ENCODE measurements at regions not wholly inside any gene's neighbourhood (a gene's known extent, or its start where the extent isn't known, plus 50 kb on each side); places are given as distances from the start of the nearest gene placed in this dataset.
"Not testable (repeated sequence)": the region's sequence is repeated elsewhere in the genome, so short reads cannot be mapped to it uniquely, and the experiment has no call there.

- no peak for DNase-seq
These were observed 182.7 kb downstream of the TBX18 start for GRCh38 chr6:84581494-84582259.

DNA sequence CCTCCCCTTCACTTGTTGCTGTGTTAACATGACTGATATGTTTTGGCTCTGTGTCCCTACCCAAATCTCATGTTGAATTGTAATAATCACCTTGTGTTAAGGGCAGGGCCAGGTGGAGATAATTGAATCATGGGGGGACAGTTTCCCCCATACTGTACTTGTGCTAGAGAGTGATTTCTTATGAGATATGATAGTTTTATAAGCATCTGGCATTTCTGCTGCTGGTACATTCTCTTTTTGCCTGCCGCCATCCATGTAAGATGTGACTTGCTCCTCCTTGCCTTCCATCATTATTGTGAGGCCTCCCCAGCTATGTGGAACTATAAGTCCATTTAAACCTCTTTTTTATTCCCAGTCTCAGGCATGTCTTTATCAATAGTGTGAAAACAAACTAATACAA, 185.0 kb downstream of the TBX18 start:
- no peak for DNase-seq

GRCh38 chr6:84576029-84576428, 188.4 kb downstream of the TBX18 start:
- no peak for DNase-seq

- no peak for DNase-seq
These were observed 189.1 kb downstream of the TBX18 start for GRCh38 chr6:84575264-84575663.

DNA sequence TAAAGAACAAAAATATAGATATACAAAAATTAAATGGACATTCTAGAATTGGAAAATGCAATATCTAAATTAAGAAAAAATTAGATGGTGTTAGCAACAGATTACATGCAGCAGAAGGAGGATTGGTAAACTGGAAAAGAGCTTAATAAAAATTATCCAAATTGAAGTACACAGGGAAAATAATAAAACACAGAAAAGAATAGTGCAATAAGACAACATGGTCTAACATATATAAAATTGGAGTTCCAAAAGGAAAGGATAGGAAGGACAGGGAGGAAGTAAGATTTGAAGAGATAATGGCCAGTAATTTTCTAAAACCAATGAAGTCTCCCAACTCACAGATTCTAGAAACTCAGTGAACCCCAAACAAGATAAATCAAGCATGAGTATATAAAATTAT, 194.5 kb downstream of the TBX18 start:
- DNase-seq = no peak

DNA sequence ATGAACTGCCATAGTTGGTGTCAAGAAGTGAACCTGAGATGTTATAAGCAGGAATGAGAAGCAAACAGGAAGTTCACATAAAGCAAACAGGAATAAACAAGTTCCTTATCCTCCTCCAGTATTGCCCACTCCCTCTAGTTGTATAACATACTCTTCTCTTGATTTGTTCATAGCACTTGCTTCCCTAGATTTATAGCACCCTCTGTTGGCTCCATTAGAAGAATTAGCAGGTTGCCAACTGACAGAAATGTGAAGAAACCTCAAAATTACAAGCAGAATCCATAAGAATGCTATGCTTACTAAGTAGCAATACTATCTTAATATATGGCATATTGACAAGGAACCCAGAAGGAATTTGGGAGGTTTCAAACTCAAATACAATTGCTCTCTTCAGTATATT, 195.4 kb downstream of the TBX18 start:
- no peak for DNase-seq

DNA sequence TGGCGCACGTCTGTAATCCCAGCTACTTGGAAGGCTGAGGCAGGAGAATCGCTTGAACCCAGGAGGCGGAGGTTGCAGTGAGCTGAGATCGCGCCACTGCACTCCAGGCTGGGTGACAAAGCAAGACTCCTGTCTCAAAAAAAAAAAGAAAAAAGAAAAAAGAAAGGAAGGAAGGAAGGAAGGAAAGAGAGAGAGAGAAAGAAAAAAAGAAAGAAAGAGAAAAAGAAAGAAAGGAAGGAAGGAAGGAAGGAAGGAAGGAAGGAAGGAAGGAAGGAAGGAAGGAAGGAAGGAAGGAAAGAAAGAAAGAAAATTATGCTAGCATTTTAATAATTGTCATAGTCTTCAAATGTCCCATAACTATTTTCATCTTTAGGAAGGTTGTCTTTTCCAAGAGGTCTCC, 198.7 kb downstream of the TBX18 start:
- not testable (repeated sequence) for DNase-seq

- DNase-seq = no peak
These were observed 203.7 kb downstream of the TBX18 start for GRCh38 chr6:84560436-84561390.

- DNase-seq = no peak
These were observed 207.7 kb downstream of the TBX18 start for GRCh38 chr6:84556541-84557335.

DNA sequence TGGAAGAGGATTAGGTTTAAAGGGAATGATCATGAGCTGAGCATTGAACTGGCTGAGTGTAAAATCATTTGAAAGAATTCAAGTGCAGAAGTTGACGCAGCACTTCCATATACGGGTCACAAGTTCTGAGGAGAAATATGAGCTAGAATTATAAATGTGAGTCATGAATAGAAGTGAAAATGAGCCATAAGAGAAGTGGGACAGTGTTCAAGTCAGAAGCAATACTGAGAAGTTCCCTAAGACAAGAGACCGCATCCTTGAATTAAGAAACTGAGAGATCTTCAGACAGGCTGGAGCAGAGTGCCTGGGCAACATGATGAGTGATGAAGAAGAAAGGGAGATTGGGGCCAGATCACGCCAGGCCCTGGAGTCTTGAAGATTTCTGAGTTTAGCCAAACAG, 209.7 kb downstream of the TBX18 start:
- DNase-seq = no peak

GRCh38 chr6:84554074-84554473, 210.3 kb downstream of the TBX18 start:
- DNase-seq = no peak

GRCh38 chr6:84553527-84553926, 210.9 kb downstream of the TBX18 start:
- DNase-seq = no peak

- DNase-seq = no peak
These were observed 212.6 kb downstream of the TBX18 start for GRCh38 chr6:84551797-84552196.

DNA sequence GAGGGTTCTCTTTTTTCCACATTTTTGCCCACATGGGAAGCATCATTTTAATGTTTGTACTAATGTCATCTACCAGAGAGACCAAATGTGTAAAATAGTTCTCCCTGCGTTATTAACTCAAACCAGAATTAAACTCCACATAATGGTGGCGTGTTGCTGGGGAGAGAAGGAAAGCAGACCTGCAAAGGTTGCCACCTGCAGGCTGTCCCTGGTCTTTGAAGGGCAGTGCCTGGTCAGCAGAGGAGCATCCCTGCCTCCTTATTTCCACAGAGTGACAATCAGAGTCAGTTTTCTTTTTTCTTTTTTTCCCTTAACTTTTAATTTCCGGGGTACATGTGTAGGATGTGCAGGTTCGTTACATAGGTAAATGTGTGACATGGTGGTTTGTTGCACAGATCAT, 214.5 kb downstream of the TBX18 start:
- DNase-seq = no peak

GRCh38 chr6:84547341-84547801, 217.0 kb downstream of the TBX18 start:
- DNase-seq = no peak

GRCh38 chr6:84546427-84546914, 217.9 kb downstream of the TBX18 start:
- DNase-seq = no peak

DNA sequence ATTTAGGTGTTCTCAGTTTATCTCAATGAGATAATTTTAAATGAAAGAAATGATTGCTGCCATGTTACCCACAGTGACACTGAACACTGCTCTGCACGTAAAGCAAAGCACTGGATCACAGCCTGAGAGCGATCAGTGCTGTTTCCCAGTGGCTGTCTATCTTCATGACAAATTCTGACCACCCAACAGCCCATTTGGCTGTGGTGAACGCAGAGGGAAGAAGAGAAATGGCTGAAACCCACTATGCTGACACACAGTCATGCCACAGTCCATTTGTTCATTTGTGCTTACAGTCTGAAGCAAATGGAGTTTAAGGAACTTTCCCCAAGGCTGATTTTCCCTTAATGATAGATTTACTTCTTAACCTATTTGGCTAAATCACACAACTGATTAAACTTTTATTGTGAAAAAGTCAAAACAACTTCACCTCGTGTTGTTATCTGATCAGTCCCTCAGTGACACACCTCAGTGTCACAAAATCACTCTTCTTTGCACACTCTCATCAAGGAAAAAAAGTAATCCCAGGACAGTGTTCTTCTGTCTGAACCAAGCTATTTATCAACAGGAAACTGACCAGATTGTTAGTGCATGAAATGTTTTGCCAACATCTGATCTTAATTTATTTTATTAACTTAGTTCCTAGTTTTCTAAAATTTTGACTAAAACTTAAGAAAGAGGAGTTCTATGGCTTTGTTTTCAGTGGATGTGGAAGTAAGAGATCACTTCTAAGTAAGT, 225.1 kb downstream of the TBX18 start:
- DNase-seq = no peak

DNA sequence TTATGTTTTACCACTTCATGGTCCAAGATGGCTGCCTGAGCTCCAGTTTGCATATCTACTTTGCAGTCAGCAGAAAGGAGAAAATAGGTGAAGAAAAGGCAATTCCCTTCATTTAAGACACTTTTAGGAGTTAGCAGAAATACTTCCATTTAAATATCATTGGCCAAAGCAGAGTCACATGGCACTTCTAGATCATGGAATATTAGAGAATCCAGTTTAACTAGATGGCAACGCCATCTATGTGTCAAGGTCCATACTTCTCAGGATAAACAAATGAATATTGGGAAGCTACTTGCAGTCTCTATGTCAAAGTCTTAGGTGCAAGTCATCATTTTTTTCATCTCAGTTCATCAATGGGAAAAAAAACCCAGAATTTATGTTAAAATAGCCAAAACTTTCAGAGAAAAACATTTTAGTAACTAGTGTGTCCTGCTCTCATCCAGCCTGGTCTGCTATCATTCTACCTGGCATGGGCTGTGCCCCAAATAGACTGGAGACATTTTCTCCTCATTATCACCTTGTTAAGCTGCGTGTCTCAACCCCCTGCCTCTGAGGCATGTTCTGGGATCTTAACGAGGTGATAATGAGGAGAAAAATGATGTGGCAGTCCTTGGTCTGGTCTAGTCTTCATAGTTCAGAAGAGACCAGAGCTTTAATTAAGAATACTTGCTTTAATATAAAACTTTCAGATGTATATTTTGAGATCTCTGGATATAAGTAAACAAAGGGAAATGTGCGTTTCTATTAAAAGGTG, 227.3 kb downstream of the TBX18 start:
- no peak for DNase-seq

DNA sequence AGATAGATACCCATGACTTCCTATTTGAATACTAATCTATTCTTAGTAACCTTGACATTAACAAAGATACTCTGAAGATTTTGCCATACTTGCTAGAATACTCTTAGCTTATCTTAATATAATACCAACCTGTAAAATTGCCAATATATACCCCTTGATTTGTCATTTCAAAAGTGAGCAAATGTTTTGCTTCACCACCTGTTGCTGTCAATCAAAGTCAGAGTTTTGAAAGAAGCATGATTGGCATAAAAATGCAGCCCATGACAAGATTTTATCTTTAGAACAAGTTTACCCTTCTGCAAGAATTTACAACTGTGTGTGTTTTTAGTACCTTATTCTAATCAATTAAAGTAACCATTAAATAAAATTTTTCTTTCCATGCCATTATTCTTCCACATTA, 236.2 kb downstream of the TBX18 start:
- DNase-seq = no peak

GRCh38 chr6:84526631-84527030, 237.8 kb downstream of the TBX18 start:
- no peak for DNase-seq

DNA sequence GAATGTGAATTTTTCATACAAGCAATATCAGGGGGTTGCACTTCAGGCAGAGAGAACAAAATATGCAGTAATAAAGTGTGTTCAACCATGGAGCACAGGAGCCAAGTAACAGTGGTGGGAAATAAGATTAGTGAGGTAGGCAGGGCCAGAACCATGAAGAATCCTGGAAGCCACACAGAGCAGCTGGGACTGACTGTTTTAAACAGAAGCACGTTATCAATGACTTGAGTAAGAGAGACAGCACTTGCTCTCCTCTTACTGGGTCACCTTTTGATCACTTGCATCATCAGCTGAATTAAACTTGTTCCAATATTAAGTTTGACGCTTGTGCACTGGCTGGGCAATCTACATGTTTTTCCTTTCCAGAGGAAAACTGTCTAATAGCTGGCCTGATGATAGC, 238.5 kb downstream of the TBX18 start:
- DNase-seq = no peak

Measured in NCI-H1694 (cell line).